Epithelial cell of proximal tubule (primary cell): ENCODE measurements at regions not wholly inside any gene's neighbourhood (a gene's known extent, or its start where the extent isn't known, plus 50 kb on each side); places are given as distances from the start of the nearest gene placed in this dataset.
"Not testable (repeated sequence)": the region's sequence is repeated elsewhere in the genome, so short reads cannot be mapped to it uniquely, and the experiment has no call there.

Experiments
- DNase-seq: peaks from one replicate; pipeline ENCODE4 v3.0.0-alpha.2; 2011; ENCODE audit warnings: low read depth
- H3K4me3 ChIP-seq: 2 replicates; pipeline ENCODE4 v1.5.1; 2011; ENCODE audit warnings: low read depth, mild to moderate bottlenecking, low read length
- CTCF ChIP-seq: conservative IDR thresholded peaks from 2 replicates; pipeline ENCODE4 v1.5.1; 2012; ENCODE audit warnings: low read depth, mild to moderate bottlenecking, low read length

- no peak for TF ChIP-seq CTCF
- no peak overlapping the region for H3K4me3 ChIP-seq
- DNase-seq: no peak
Observed at GRCh38 chr18:60070631-60071030, 170.8 kb downstream of the PMAIP1 start.

GRCh38 chr18:60069145-60069544 is 169.3 kb downstream of the PMAIP1 start:
- peak; percentile 26 for TF ChIP-seq CTCF
- DNase-seq: no peak
- H3K4me3 ChIP-seq: no peak overlapping the region

GRCh38 chr18:60067426-60068210 is 167.8 kb downstream of the PMAIP1 start:
- TF ChIP-seq CTCF: no peak
- DNase-seq: no peak
- H3K4me3 ChIP-seq: no peak overlapping the region

GRCh38 chr18:60066219-60066975 is 166.6 kb downstream of the PMAIP1 start:
- no peak for DNase-seq
- H3K4me3 ChIP-seq: no peak overlapping the region
- no peak for TF ChIP-seq CTCF

- peak; percentile 90 for DNase-seq
- TF ChIP-seq CTCF: no peak
- H3K4me3 ChIP-seq: no peak overlapping the region
Observed at GRCh38 chr18:60064271-60064670, 164.5 kb downstream of the PMAIP1 start.

GRCh38 chr18:60062831-60063230 is 163.0 kb downstream of the PMAIP1 start:
- not testable (repeated sequence) for H3K4me3 ChIP-seq, DNase-seq

- no peak for DNase-seq
- TF ChIP-seq CTCF: no peak
Observed at GRCh38 chr18:60062396-60062795, 162.6 kb downstream of the PMAIP1 start.

More at GRCh38 chr18:60062396-60062795, 162.6 kb downstream of the PMAIP1 start:
- H3K4me3 ChIP-seq: no peak overlapping the region
